ENCODE measurements at regions not wholly inside any gene's neighbourhood (a gene's known extent, or its start where the extent isn't known, plus 50 kb on each side); places are given as distances from the start of the nearest gene placed in this dataset.
"Not testable (repeated sequence)": the region's sequence is repeated elsewhere in the genome, so short reads cannot be mapped to it uniquely, and the experiment has no call there.

GRCh38 chr7:68955656-68956055 is 642.6 kb upstream of the AUTS2 start:
- H3K27me3 ChIP-seq (ENCODE audit: control insufficient read depth, insufficient read depth, low read length): no peaks in the 10 kb centered on the region

GRCh38 chr7:68958571-68958970 is 639.7 kb upstream of the AUTS2 start:
- Histone ChIP-seq H3K4me1 (ENCODE audit: control insufficient read depth, insufficient read depth, low read length) (no peaks in the 10 kb centered on the region), H3K9me3 (ENCODE audit: control insufficient read depth, low read length) (no peaks in the 10 kb centered on the region), H3K4me3 (ENCODE audit: low read length) (no peak overlapping the region), H3K27me3 (ENCODE audit: control insufficient read depth, insufficient read depth, low read length) (no peaks in the 10 kb centered on the region), H3K36me3 (ENCODE audit: control insufficient read depth, insufficient read depth, low read length) (no peaks in the 10 kb centered on the region), H3K9ac (ENCODE audit: low read length) (no peak overlapping the region)

More at GRCh38 chr7:68955656-68956055, 642.6 kb upstream of the AUTS2 start:
- Histone ChIP-seq H3K9ac (ENCODE audit: low read length) (no peak overlapping the region), H3K4me1 (ENCODE audit: control insufficient read depth, insufficient read depth, low read length) (no peaks in the 10 kb centered on the region), H3K9me3 (ENCODE audit: control insufficient read depth, low read length) (no peaks in the 10 kb centered on the region), H3K36me3 (ENCODE audit: control insufficient read depth, insufficient read depth, low read length) (no peaks in the 10 kb centered on the region), H3K4me3 (ENCODE audit: low read length) (no peak overlapping the region)

- Histone ChIP-seq H3K4me3 (ENCODE audit: low read length) (no peak overlapping the region), H3K27me3 (ENCODE audit: control insufficient read depth, insufficient read depth, low read length) (no peaks in the 10 kb centered on the region), H3K4me1 (ENCODE audit: control insufficient read depth, insufficient read depth, low read length) (no peaks in the 10 kb centered on the region), H3K9me3 (ENCODE audit: control insufficient read depth, low read length) (no peaks in the 10 kb centered on the region), H3K36me3 (ENCODE audit: control insufficient read depth, insufficient read depth, low read length) (no peaks in the 10 kb centered on the region), H3K9ac (ENCODE audit: low read length) (no peak overlapping the region)
Observed at GRCh38 chr7:68963552-68963951, 634.7 kb upstream of the AUTS2 start.

- Histone ChIP-seq H3K9ac (ENCODE audit: low read length) (no peak overlapping the region), H3K27me3 (ENCODE audit: control insufficient read depth, insufficient read depth, low read length) (no peaks in the 10 kb centered on the region), H3K9me3 (ENCODE audit: control insufficient read depth, low read length) (no peaks in the 10 kb centered on the region), H3K36me3 (ENCODE audit: control insufficient read depth, insufficient read depth, low read length) (no peaks in the 10 kb centered on the region), H3K4me3 (ENCODE audit: low read length) (no peak overlapping the region), H3K4me1 (ENCODE audit: control insufficient read depth, insufficient read depth, low read length) (no peaks in the 10 kb centered on the region)
Observed at GRCh38 chr7:68964060-68964459, 634.2 kb upstream of the AUTS2 start.

- H3K36me3 ChIP-seq (ENCODE audit: control insufficient read depth, insufficient read depth, low read length): no peaks in the 10 kb centered on the region
- H3K9me3 ChIP-seq (ENCODE audit: control insufficient read depth, low read length): no peaks in the 10 kb centered on the region
- H3K4me1 ChIP-seq (ENCODE audit: control insufficient read depth, insufficient read depth, low read length): no peaks in the 10 kb centered on the region
- H3K9ac ChIP-seq (ENCODE audit: low read length): no peak overlapping the region
- no peaks in the 10 kb centered on the region for H3K27me3 ChIP-seq (ENCODE audit: control insufficient read depth, insufficient read depth, low read length)
- H3K4me3 ChIP-seq (ENCODE audit: low read length): no peak overlapping the region
Observed at GRCh38 chr7:68965351-68965750, 632.9 kb upstream of the AUTS2 start.

- Histone ChIP-seq H3K27me3 (ENCODE audit: control insufficient read depth, insufficient read depth, low read length) (no peaks in the 10 kb centered on the region), H3K4me3 (ENCODE audit: low read length) (no peak overlapping the region), H3K9ac (ENCODE audit: low read length) (no peak overlapping the region), H3K4me1 (ENCODE audit: control insufficient read depth, insufficient read depth, low read length) (no peaks in the 10 kb centered on the region), H3K36me3 (ENCODE audit: control insufficient read depth, insufficient read depth, low read length) (no peaks in the 10 kb centered on the region), H3K9me3 (ENCODE audit: control insufficient read depth, low read length) (no peaks in the 10 kb centered on the region)
Observed at GRCh38 chr7:68967598-68967997, 630.7 kb upstream of the AUTS2 start.

- Histone ChIP-seq H3K27me3 (ENCODE audit: control insufficient read depth, insufficient read depth, low read length) (no peaks in the 10 kb centered on the region), H3K9ac (ENCODE audit: low read length) (no peak overlapping the region), H3K4me3 (ENCODE audit: low read length) (no peak overlapping the region), H3K4me1 (ENCODE audit: control insufficient read depth, insufficient read depth, low read length) (no peaks in the 10 kb centered on the region), H3K36me3 (ENCODE audit: control insufficient read depth, insufficient read depth, low read length) (no peaks in the 10 kb centered on the region), H3K9me3 (ENCODE audit: control insufficient read depth, low read length) (no peaks in the 10 kb centered on the region)
Observed at GRCh38 chr7:68969571-68969970, 628.7 kb upstream of the AUTS2 start.

- H3K36me3 ChIP-seq (ENCODE audit: control insufficient read depth, insufficient read depth, low read length): no peaks in the 10 kb centered on the region
- H3K27me3 ChIP-seq (ENCODE audit: control insufficient read depth, insufficient read depth, low read length): no peaks in the 10 kb centered on the region
- H3K9ac ChIP-seq (ENCODE audit: low read length): no peak overlapping the region
- H3K9me3 ChIP-seq (ENCODE audit: control insufficient read depth, low read length): no peaks in the 10 kb centered on the region
- no peak overlapping the region for H3K4me3 ChIP-seq (ENCODE audit: low read length)
- no peaks in the 10 kb centered on the region for H3K4me1 ChIP-seq (ENCODE audit: control insufficient read depth, insufficient read depth, low read length)
Observed at GRCh38 chr7:68971634-68972340, 626.5 kb upstream of the AUTS2 start.

GRCh38 chr7:68977385-68978055 is 620.8 kb upstream of the AUTS2 start:
- Histone ChIP-seq H3K4me1 (ENCODE audit: control insufficient read depth, insufficient read depth, low read length) (no peaks in the 10 kb centered on the region), H3K9ac (ENCODE audit: low read length) (no peak overlapping the region), H3K27me3 (ENCODE audit: control insufficient read depth, insufficient read depth, low read length) (no peaks in the 10 kb centered on the region), H3K9me3 (ENCODE audit: control insufficient read depth, low read length) (no peaks in the 10 kb centered on the region), H3K4me3 (ENCODE audit: low read length) (no peak overlapping the region), H3K36me3 (ENCODE audit: control insufficient read depth, insufficient read depth, low read length) (no peaks in the 10 kb centered on the region)

GRCh38 chr7:68978710-68979109 is 619.6 kb upstream of the AUTS2 start:
- no peak overlapping the region for H3K9ac ChIP-seq (ENCODE audit: low read length)
- no peaks in the 10 kb centered on the region for H3K36me3 ChIP-seq (ENCODE audit: control insufficient read depth, insufficient read depth, low read length)
- no peak overlapping the region for H3K4me3 ChIP-seq (ENCODE audit: low read length)
- H3K4me1 ChIP-seq (ENCODE audit: control insufficient read depth, insufficient read depth, low read length): no peaks in the 10 kb centered on the region
- H3K27me3 ChIP-seq (ENCODE audit: control insufficient read depth, insufficient read depth, low read length): no peaks in the 10 kb centered on the region
- no peaks in the 10 kb centered on the region for H3K9me3 ChIP-seq (ENCODE audit: control insufficient read depth, low read length)

GRCh38 chr7:68980011-68980410 is 618.3 kb upstream of the AUTS2 start:
- Histone ChIP-seq H3K27me3 (ENCODE audit: control insufficient read depth, insufficient read depth, low read length) (no peaks in the 10 kb centered on the region), H3K4me1 (ENCODE audit: control insufficient read depth, insufficient read depth, low read length) (no peaks in the 10 kb centered on the region), H3K9ac (ENCODE audit: low read length) (no peak overlapping the region), H3K36me3 (ENCODE audit: control insufficient read depth, insufficient read depth, low read length) (no peaks in the 10 kb centered on the region), H3K4me3 (ENCODE audit: low read length) (no peak overlapping the region), H3K9me3 (ENCODE audit: control insufficient read depth, low read length) (no peaks in the 10 kb centered on the region)

- H3K27me3 ChIP-seq (ENCODE audit: control insufficient read depth, insufficient read depth, low read length); H3K36me3 ChIP-seq (ENCODE audit: control insufficient read depth, insufficient read depth, low read length); H3K9me3 ChIP-seq (ENCODE audit: control insufficient read depth, low read length); H3K4me3 ChIP-seq (ENCODE audit: low read length); H3K4me1 ChIP-seq (ENCODE audit: control insufficient read depth, insufficient read depth, low read length); H3K9ac ChIP-seq (ENCODE audit: low read length): not testable (repeated sequence)
Observed at GRCh38 chr7:68980432-68980831, 617.8 kb upstream of the AUTS2 start.
